ENCODE measurements at regions not wholly inside any gene's neighbourhood (a gene's known extent, or its start where the extent isn't known, plus 50 kb on each side); places are given as distances from the start of the nearest gene placed in this dataset.

- TF ChIP-seq ATF3 (CRISPR knock-in tag; conservative IDR thresholded peaks at IDR 0.05) (no peak), KAT7 (CRISPR knock-in tag; IDR thresholded peaks at IDR 0.05; ENCODE audit: borderline replicate concordance) (no peak), NFYB (CRISPR knock-in tag; conservative IDR thresholded peaks at IDR 0.05; ENCODE audit: low read depth) (no peak)
- Mint-ChIP-seq H3K4me3 (no peak overlapping the region), H3K36me3 (no peaks in the 10 kb centered on the region), H3K4me1 (peaks cover 37% of the 10 kb centered on the region), H3K27ac (no peak overlapping the region), H3K9me3 (no peaks in the 10 kb centered on the region), H3K27me3 (ENCODE audit: low read depth) (no peaks in the 10 kb centered on the region)
- DNase-seq (ENCODE audit: low spot score): no peak
- ChIA-PET POLR2A (no interaction called here), CTCF (no interaction called here)
- ATAC-seq: no peak
These were observed 260.1 kb upstream of the RAB6C start for GRCh38 chr2:129719335-129719734.

- ChIA-PET CTCF (no interaction called here), POLR2A (no interaction called here)
- no peaks in the 10 kb centered on the region for H3K36me3 Mint-ChIP-seq
- H3K27me3 Mint-ChIP-seq (ENCODE audit: low read depth): no peaks in the 10 kb centered on the region
- no peak for DNase-seq (ENCODE audit: low spot score)
- no peak overlapping the region for H3K4me3 Mint-ChIP-seq
- H3K4me1 Mint-ChIP-seq: peaks cover 37% of the 10 kb centered on the region
- H3K27ac Mint-ChIP-seq: no peak overlapping the region
- no peak for ATAC-seq
- TF ChIP-seq FOXP1 (CRISPR knock-in tag; IDR thresholded peaks at IDR 0.05; ENCODE audit: borderline replicate concordance) (no peak), MXD4 (CRISPR knock-in tag; IDR thresholded peaks at IDR 0.05; ENCODE audit: borderline replicate concordance) (no peak), SOX15 (CRISPR knock-in tag; IDR thresholded peaks at IDR 0.05) (no peak), PRDM15 (CRISPR knock-in tag; IDR thresholded peaks at IDR 0.05) (no peak), GTF2I (CRISPR knock-in tag; conservative IDR thresholded peaks at IDR 0.05) (no peak), EMX1 (CRISPR knock-in tag; IDR thresholded peaks at IDR 0.05) (no peak), TP53 (CRISPR knock-in tag; IDR thresholded peaks at IDR 0.05) (no peak), KAT7 (CRISPR knock-in tag; IDR thresholded peaks at IDR 0.05; ENCODE audit: borderline replicate concordance) (no peak), ZNF317 (CRISPR knock-in tag; IDR thresholded peaks at IDR 0.05; ENCODE audit: borderline replicate concordance, low read depth) (no peak), ZNF219 (CRISPR knock-in tag; IDR thresholded peaks at IDR 0.05; ENCODE audit: borderline replicate concordance) (no peak), MAX (CRISPR knock-in tag; IDR thresholded peaks at IDR 0.05) (no peak), IRF1 (CRISPR knock-in tag; IDR thresholded peaks at IDR 0.05) (no peak)
- no peaks in the 10 kb centered on the region for H3K9me3 Mint-ChIP-seq
These were observed 259.1 kb upstream of the RAB6C start for GRCh38 chr2:129720360-129720759.

- POLR2A ChIA-PET: no interaction called here
- ATAC-seq (no peak), DNase-seq (ENCODE audit: low spot score) (no peak)
- Mint-ChIP-seq H3K4me3 (no peak overlapping the region), H3K4me1 (peaks cover 37% of the 10 kb centered on the region), H3K27me3 (ENCODE audit: low read depth) (no peaks in the 10 kb centered on the region), H3K27ac (no peak overlapping the region), H3K9me3 (no peaks in the 10 kb centered on the region), H3K36me3 (no peaks in the 10 kb centered on the region)
- CTCF ChIA-PET: no interaction called here
- TF ChIP-seq E2F4 (CRISPR knock-in tag; IDR thresholded peaks at IDR 0.05; ENCODE audit: borderline replicate concordance, low read depth): no peak
- TF ChIP-seq MAX (CRISPR knock-in tag; IDR thresholded peaks at IDR 0.05): no peak
- no peak for TF ChIP-seq RELA (CRISPR knock-in tag; IDR thresholded peaks at IDR 0.05; ENCODE audit: borderline replicate concordance)
- no peak for TF ChIP-seq SMAD3 (CRISPR knock-in tag; IDR thresholded peaks at IDR 0.05; ENCODE audit: borderline replicate concordance)
- no peak for TF ChIP-seq AFF4 (CRISPR knock-in tag; IDR thresholded peaks at IDR 0.05; ENCODE audit: borderline replicate concordance)
These were observed 258.7 kb upstream of the RAB6C start for GRCh38 chr2:129720761-129721160.
